Mucosa of descending colon (tissue), 3 donors: ENCODE measurements at regions not wholly inside any gene's neighbourhood (a gene's known extent, or its start where the extent isn't known, plus 50 kb on each side); places are given as distances from the start of the nearest gene placed in this dataset.

ENCODE experiments used
- ATAC-seq: fragments of 200-7000 bp; cut with Tn5 transposase; one replicate; pipeline ENCODE4 v1.9.1; 2020; ENCODE audit warnings: mild to moderate bottlenecking, moderate library complexity
- DNase-seq, 3 donors: peaks; one replicate each; pipeline ENCODE4 v3.0.0-alpha.2; 2020
- H3K36me3 ChIP-seq: fragments of 200-600 bp; one replicate; pipeline ENCODE4 v1.8.0; 2021; ENCODE audit warnings: low read depth, mild to moderate bottlenecking
- H3K4me1 ChIP-seq: fragments of 200-600 bp; one replicate; pipeline ENCODE4 v1.8.0; 2021; ENCODE audit warnings: low read depth, mild to moderate bottlenecking
- H3K4me3 ChIP-seq: fragments of 200-600 bp; one replicate; pipeline ENCODE4 v1.8.0; 2021; ENCODE audit warnings: mild to moderate bottlenecking
- H3K9me3 ChIP-seq: fragments of 200-600 bp; one replicate; pipeline ENCODE4 v1.8.0; 2021; ENCODE audit warnings: mild to moderate bottlenecking
- CTCF ChIP-seq: fragments of 200-600 bp; IDR thresholded peaks from one replicate; pipeline ENCODE4 v1.8.0; 2022; ENCODE audit warnings: antibody characterized with exemption, mild to moderate bottlenecking
- intact Hi-C, 2 donors: fragments of 100-400 bp; cut with DNase I in 1 of 2; cut with micrococcal nuclease in 1 of 2; formaldehyde crosslinking; loops; one replicate each; pipeline versions ENCODE4 v1.11.0 to v1.11.1; 2022; cut with DNase I, micrococcal nuclease
- donor health status: DM: no; HTN: no; CAD: no; lungs with moderate emphysema.
- donor health status: DM: no; HTN: no; CAD: no.
- donor health status: DM: no; HTN: yes; CAD: no.

- Histone ChIP-seq H3K9me3 (no peaks in the 10 kb centered on the region), H3K36me3 (no peaks in the 10 kb centered on the region), H3K4me3 (no peak overlapping the region), H3K4me1 (no peaks in the 10 kb centered on the region)
- intact Hi-C loops = no loop called here
- ATAC-seq = no peak
- TF ChIP-seq CTCF = no peak
- DNase-seq = no peak
Measured at GRCh38 chr10:3263082-3263481, 90.5 kb upstream of the PITRM1 start.

- no peak for DNase-seq
- intact Hi-C loops = no loop called here
- no peaks in the 10 kb centered on the region for H3K4me1 ChIP-seq
- no peak for ATAC-seq
- H3K4me3 ChIP-seq = no peak overlapping the region
- H3K36me3 ChIP-seq = no peaks in the 10 kb centered on the region
- TF ChIP-seq CTCF = no peak
- H3K9me3 ChIP-seq = no peaks in the 10 kb centered on the region
Measured at GRCh38 chr10:3261921-3262320, 89.3 kb upstream of the PITRM1 start.

GRCh38 chr10:3260066-3260834 lies 87.7 kb upstream of the PITRM1 start:
- DNase-seq = no peak
- Histone ChIP-seq H3K4me1 (no peaks in the 10 kb centered on the region), H3K9me3 (no peaks in the 10 kb centered on the region), H3K4me3 (no peak overlapping the region), H3K36me3 (no peaks in the 10 kb centered on the region)
- no peak for ATAC-seq
- TF ChIP-seq CTCF = no peak
- intact Hi-C loops = no loop called here

GRCh38 chr10:3259499-3259898 lies 86.9 kb upstream of the PITRM1 start:
- H3K4me1 ChIP-seq = no peaks in the 10 kb centered on the region
- intact Hi-C loops = no loop called here
- no peak for TF ChIP-seq CTCF

GRCh38 chr10:3258394-3258793 lies 85.8 kb upstream of the PITRM1 start:
- DNase-seq (no peak), ATAC-seq (no peak)
- Histone ChIP-seq H3K36me3 (no peaks in the 10 kb centered on the region), H3K9me3 (no peaks in the 10 kb centered on the region), H3K4me1 (no peaks in the 10 kb centered on the region), H3K4me3 (no peak overlapping the region)
- intact Hi-C loops = no loop called here
- TF ChIP-seq CTCF = no peak

More at GRCh38 chr10:3259499-3259898, 86.9 kb upstream of the PITRM1 start:
- DNase-seq (no peak), ATAC-seq (no peak)
- Histone ChIP-seq H3K36me3 (no peaks in the 10 kb centered on the region), H3K4me3 (no peak overlapping the region), H3K9me3 (no peaks in the 10 kb centered on the region)
